Activated CD4-positive, alpha-beta memory T cell treated with anti-CD3 and anti-CD28 coated beads for 36 hours (primary cell): ENCODE measurements at regions not wholly inside any gene's neighbourhood (a gene's known extent, or its start where the extent isn't known, plus 50 kb on each side); places are given as distances from the start of the nearest gene placed in this dataset.

ENCODE experiments used
- CTCF ChIA-PET: fragments of 350-600 bp; sonication (Branson Sonifier 250); formaldehyde crosslinking; loops from one replicate; lab custom pipeline; 2021; ENCODE audit warnings: antibody characterized with exemption, inconsistent platforms; lab: Charles Lee
- POLR2A ChIA-PET: fragments of 350-600 bp; sonication (Branson Sonifier 250); formaldehyde crosslinking; loops from one replicate; lab custom pipeline; 2021; ENCODE audit warnings: antibody characterized with exemption; lab: Charles Lee
- DNase-seq: peaks from one replicate; pipeline ENCODE4 v3.0.0-alpha.2; 2020
- H3K27ac Mint-ChIP-seq: one replicate; pipeline ENCODE4 v1.8.0; 2021; ENCODE audit warnings: mixed read lengths
- H3K27me3 Mint-ChIP-seq: one replicate; pipeline ENCODE4 v1.8.0; 2021; ENCODE audit warnings: mixed read lengths
- H3K36me3 Mint-ChIP-seq: one replicate; pipeline ENCODE4 v1.8.0; 2021; ENCODE audit warnings: mixed read lengths
- H3K4me1 Mint-ChIP-seq: one replicate; pipeline ENCODE4 v1.8.0; 2021; ENCODE audit warnings: low read depth, mixed read lengths
- H3K4me3 Mint-ChIP-seq: one replicate; pipeline ENCODE4 v1.8.0; 2021; ENCODE audit warnings: mild to moderate bottlenecking, mixed read lengths
- H3K9me3 Mint-ChIP-seq: one replicate; pipeline ENCODE4 v1.8.0; 2021; ENCODE audit warnings: mixed read lengths
- intact Hi-C: fragments of 100-400 bp; cut with micrococcal nuclease; formaldehyde crosslinking; loops from one replicate; pipeline ENCODE4 v1.15.1; 2023

- intact Hi-C loops, result no loop called here
- POLR2A ChIA-PET, result no interaction called here
- no peaks in the 10 kb centered on the region for H3K9me3 Mint-ChIP-seq
- no peak overlapping the region for H3K27ac Mint-ChIP-seq
- H3K36me3 Mint-ChIP-seq, result no peaks in the 10 kb centered on the region
- CTCF ChIA-PET, result no interaction called here
- no peaks in the 10 kb centered on the region for H3K4me1 Mint-ChIP-seq
- no peak for DNase-seq
- H3K4me3 Mint-ChIP-seq, result no peak overlapping the region
- H3K27me3 Mint-ChIP-seq, result peaks cover 15% of the 10 kb centered on the region
Observed at GRCh38 chr3:178404961-178405360, 131.3 kb upstream of the KCNMB2 start.

- peaks cover 16% of the 10 kb centered on the region for H3K27me3 Mint-ChIP-seq
- no peaks in the 10 kb centered on the region for H3K36me3 Mint-ChIP-seq
- intact Hi-C loops, result no loop called here
- CTCF ChIA-PET, result no interaction called here
- no peak overlapping the region for H3K4me3 Mint-ChIP-seq
- DNase-seq, result no peak
- no peak overlapping the region for H3K27ac Mint-ChIP-seq
- H3K9me3 Mint-ChIP-seq, result no peaks in the 10 kb centered on the region
- H3K4me1 Mint-ChIP-seq, result no peaks in the 10 kb centered on the region
- POLR2A ChIA-PET, result no interaction called here
Observed at GRCh38 chr3:178405531-178405930, 130.7 kb upstream of the KCNMB2 start.

GRCh38 chr3:178406206-178406605 lies 130.0 kb upstream of the KCNMB2 start:
- Mint-ChIP-seq H3K4me1 (no peaks in the 10 kb centered on the region), H3K27me3 (peaks cover 18% of the 10 kb centered on the region), H3K9me3 (no peaks in the 10 kb centered on the region), H3K4me3 (no peak overlapping the region), H3K36me3 (no peaks in the 10 kb centered on the region), H3K27ac (no peak overlapping the region)
- no peak for DNase-seq
- intact Hi-C loops, result no loop called here
- CTCF ChIA-PET, result interaction anchor here (1.0 kb wide), 1 partner anchor 11 kb away, joined by 3 read pairs; no protein-coding TSS in a partner anchor
- POLR2A ChIA-PET, result no interaction called here

GRCh38 chr3:178415384-178415783 lies 120.9 kb upstream of the KCNMB2 start:
- Mint-ChIP-seq H3K27me3 (peaks cover 14% of the 10 kb centered on the region), H3K4me1 (peaks cover 5% of the 10 kb centered on the region), H3K9me3 (no peaks in the 10 kb centered on the region), H3K27ac (no peak overlapping the region), H3K36me3 (no peaks in the 10 kb centered on the region), H3K4me3 (no peak overlapping the region)
- intact Hi-C loops, result no loop called here
- ChIA-PET POLR2A (no interaction called here), CTCF (no interaction called here)
- no peak for DNase-seq

GRCh38 chr3:178417736-178418135 lies 118.5 kb upstream of the KCNMB2 start:
- no peak overlapping the region for H3K27ac Mint-ChIP-seq
- peaks cover 9% of the 10 kb centered on the region for H3K27me3 Mint-ChIP-seq
- H3K9me3 Mint-ChIP-seq, result no peaks in the 10 kb centered on the region
- intact Hi-C loops, result no loop called here
- ChIA-PET CTCF (no interaction called here), POLR2A (no interaction called here)
- no peak for DNase-seq
- no peaks in the 10 kb centered on the region for H3K36me3 Mint-ChIP-seq
- H3K4me3 Mint-ChIP-seq, result no peak overlapping the region
- H3K4me1 Mint-ChIP-seq, result peaks cover 5% of the 10 kb centered on the region

GRCh38 chr3:178419071-178419470 lies 117.2 kb upstream of the KCNMB2 start:
- Mint-ChIP-seq H3K9me3 (no peaks in the 10 kb centered on the region), H3K4me3 (no peak overlapping the region), H3K36me3 (no peaks in the 10 kb centered on the region), H3K27ac (no peak overlapping the region), H3K4me1 (peaks cover 5% of the 10 kb centered on the region), H3K27me3 (no peaks in the 10 kb centered on the region)
- no peak for DNase-seq
- intact Hi-C loops, result no loop called here
- ChIA-PET POLR2A (no interaction called here), CTCF (no interaction called here)

- intact Hi-C loops, result loop anchor here (1.0 kb wide), 1 partner anchor 28 kb away; no protein-coding TSS in a partner anchor
- H3K9me3 Mint-ChIP-seq, result no peaks in the 10 kb centered on the region
- no peak overlapping the region for H3K4me3 Mint-ChIP-seq
- peaks cover 5% of the 10 kb centered on the region for H3K4me1 Mint-ChIP-seq
- no peak overlapping the region for H3K27ac Mint-ChIP-seq
- no peak for DNase-seq
- ChIA-PET CTCF (no interaction called here), POLR2A (no interaction called here)
- H3K36me3 Mint-ChIP-seq, result no peaks in the 10 kb centered on the region
- no peaks in the 10 kb centered on the region for H3K27me3 Mint-ChIP-seq
Observed at GRCh38 chr3:178420033-178420432, 116.2 kb upstream of the KCNMB2 start.

- no peak for DNase-seq
- ChIA-PET CTCF (no interaction called here), POLR2A (no interaction called here)
- intact Hi-C loops, result no loop called here
- Mint-ChIP-seq H3K27me3 (peaks cover 2% of the 10 kb centered on the region), H3K9me3 (no peaks in the 10 kb centered on the region), H3K36me3 (no peaks in the 10 kb centered on the region), H3K4me1 (peaks cover 5% of the 10 kb centered on the region), H3K27ac (no peak overlapping the region), H3K4me3 (no peak overlapping the region)
Observed at GRCh38 chr3:178421069-178421468, 115.2 kb upstream of the KCNMB2 start.

GRCh38 chr3:178422406-178422805 lies 113.8 kb upstream of the KCNMB2 start:
- ChIA-PET POLR2A (no interaction called here), CTCF (no interaction called here)
- H3K27me3 Mint-ChIP-seq, result peaks cover 6% of the 10 kb centered on the region
- peaks cover 5% of the 10 kb centered on the region for H3K4me1 Mint-ChIP-seq
- DNase-seq, result no peak
- no peak overlapping the region for H3K27ac Mint-ChIP-seq
- intact Hi-C loops, result no loop called here
- no peaks in the 10 kb centered on the region for H3K36me3 Mint-ChIP-seq
- H3K4me3 Mint-ChIP-seq, result no peak overlapping the region
- no peaks in the 10 kb centered on the region for H3K9me3 Mint-ChIP-seq

- no peak overlapping the region for H3K27ac Mint-ChIP-seq
- peaks cover 9% of the 10 kb centered on the region for H3K27me3 Mint-ChIP-seq
- DNase-seq, result no peak
- no peaks in the 10 kb centered on the region for H3K9me3 Mint-ChIP-seq
- intact Hi-C loops, result no loop called here
- ChIA-PET POLR2A (no interaction called here), CTCF (interaction anchor here (1.6 kb wide), 1 partner anchor 8 kb away, joined by 6 read pairs; no protein-coding TSS in a partner anchor)
- H3K4me1 Mint-ChIP-seq, result no peaks in the 10 kb centered on the region
- H3K36me3 Mint-ChIP-seq, result no peaks in the 10 kb centered on the region
- H3K4me3 Mint-ChIP-seq, result no peak overlapping the region
Observed at GRCh38 chr3:178428037-178428436, 108.2 kb upstream of the KCNMB2 start.

GRCh38 chr3:178434206-178434805 lies 101.9 kb upstream of the KCNMB2 start:
- H3K27me3 Mint-ChIP-seq, result no peaks in the 10 kb centered on the region
- intact Hi-C loops, result no loop called here
- CTCF ChIA-PET, result no interaction called here

GRCh38 chr3:178435575-178435974 lies 100.7 kb upstream of the KCNMB2 start:
- intact Hi-C loops, result no loop called here
- POLR2A ChIA-PET, result no interaction called here

More at GRCh38 chr3:178434206-178434805, 101.9 kb upstream of the KCNMB2 start:
- H3K4me3 Mint-ChIP-seq, result no peak overlapping the region
- H3K36me3 Mint-ChIP-seq, result no peaks in the 10 kb centered on the region
- DNase-seq, result no peak
- H3K4me1 Mint-ChIP-seq, result no peaks in the 10 kb centered on the region
- H3K9me3 Mint-ChIP-seq, result no peaks in the 10 kb centered on the region
- POLR2A ChIA-PET, result no interaction called here
- H3K27ac Mint-ChIP-seq, result no peak overlapping the region

GRCh38 chr3:178436773-178437172 lies 99.5 kb upstream of the KCNMB2 start:
- ChIA-PET CTCF (interaction anchor here (0.6 to 1.8 kb wide), 5 partner anchors 10 to 225 kb away, joined by 3 to 6 read pairs (median 4); no protein-coding TSS in a partner anchor), POLR2A (no interaction called here)
- H3K4me1 Mint-ChIP-seq, result no peaks in the 10 kb centered on the region
- H3K27me3 Mint-ChIP-seq, result no peaks in the 10 kb centered on the region
- H3K9me3 Mint-ChIP-seq, result no peaks in the 10 kb centered on the region
- no peak overlapping the region for H3K27ac Mint-ChIP-seq
- no peaks in the 10 kb centered on the region for H3K36me3 Mint-ChIP-seq
- H3K4me3 Mint-ChIP-seq, result no peak overlapping the region
- DNase-seq, result no peak
- intact Hi-C loops, result loop anchor here (1.0 to 2.0 kb wide), 2 partner anchors 530 to 880 kb away; no protein-coding TSS in a partner anchor

More at GRCh38 chr3:178435575-178435974, 100.7 kb upstream of the KCNMB2 start:
- DNase-seq, result no peak
- Mint-ChIP-seq H3K4me3 (no peak overlapping the region), H3K4me1 (no peaks in the 10 kb centered on the region), H3K36me3 (no peaks in the 10 kb centered on the region), H3K27me3 (no peaks in the 10 kb centered on the region), H3K27ac (no peak overlapping the region), H3K9me3 (no peaks in the 10 kb centered on the region)
- CTCF ChIA-PET, result interaction anchor here (0.6 to 1.8 kb wide), 7 partner anchors 8 to 532 kb away, joined by 3 to 6 read pairs (median 3); no protein-coding TSS in a partner anchor
